GM19452 (cell line): ENCODE measurements at regions not wholly inside any gene's neighbourhood (a gene's known extent, or its start where the extent isn't known, plus 50 kb on each side); places are given as distances from the start of the nearest gene placed in this dataset.
"Not testable (repeated sequence)": the region's sequence is repeated elsewhere in the genome, so short reads cannot be mapped to it uniquely, and the experiment has no call there.

Source experiments
- ATAC-seq: cut with Tn5 transposase; IDR thresholded peaks from one replicate; pipeline ENCODE4 v1.9.1; 2021; ENCODE audit not compliant: unreplicated experiment

- no peak for ATAC-seq
Measured at GRCh38 chr2:195572895-195573683, 83.9 kb upstream of the SLC39A10 start.

- no peak for ATAC-seq
Measured at GRCh38 chr2:195570329-195570728, 86.7 kb upstream of the SLC39A10 start.

- no peak for ATAC-seq
Measured at GRCh38 chr2:195569255-195569654, 87.8 kb upstream of the SLC39A10 start.

- ATAC-seq: not testable (repeated sequence)
Measured at GRCh38 chr2:195564625-195565135, 92.3 kb upstream of the SLC39A10 start.

GRCh38 chr2:195563857-195564512 lies 93.0 kb upstream of the SLC39A10 start:
- ATAC-seq: no peak

GRCh38 chr2:195562570-195563566 lies 94.2 kb upstream of the SLC39A10 start:
- no peak for ATAC-seq

GRCh38 chr2:195561116-195561921 lies 95.7 kb upstream of the SLC39A10 start:
- ATAC-seq: peak; percentile 39

GRCh38 chr2:195560209-195560895 lies 96.7 kb upstream of the SLC39A10 start:
- ATAC-seq: no peak

GRCh38 chr2:195559431-195559914 lies 97.6 kb upstream of the SLC39A10 start:
- ATAC-seq: peak; percentile 83

- ATAC-seq: no peak
Measured at GRCh38 chr2:195555971-195556370, 101.1 kb upstream of the SLC39A10 start.

GRCh38 chr2:195552581-195552980 lies 104.4 kb upstream of the SLC39A10 start:
- ATAC-seq: no peak

GRCh38 chr2:195548198-195548940 lies 108.7 kb upstream of the SLC39A10 start:
- ATAC-seq: no peak

- ATAC-seq: not testable (repeated sequence)
Measured at GRCh38 chr2:195547268-195547840, 109.7 kb upstream of the SLC39A10 start.

GRCh38 chr2:195545811-195546210 lies 111.2 kb upstream of the SLC39A10 start:
- ATAC-seq: no peak

- ATAC-seq: peak; percentile 98
Measured at GRCh38 chr2:195543902-195544894, 112.8 kb upstream of the SLC39A10 start.

- no peak for ATAC-seq
Measured at GRCh38 chr2:195543063-195543462, 114.0 kb upstream of the SLC39A10 start.

GRCh38 chr2:195542067-195542466 lies 115.0 kb upstream of the SLC39A10 start:
- no peak for ATAC-seq
